HepG2 (cell line): ENCODE measurements at regions not wholly inside any gene's neighbourhood (a gene's known extent, or its start where the extent isn't known, plus 50 kb on each side); places are given as distances from the start of the nearest gene placed in this dataset.
"Not testable (repeated sequence)": the region's sequence is repeated elsewhere in the genome, so short reads cannot be mapped to it uniquely, and the experiment has no call there.

Experiments used
- ATAC-seq: fragments of 200-7000 bp; cut with Tn5 transposase; 3 replicates; pipeline ENCODE4 v1.9.1; 2020; ENCODE audit warnings: mild to moderate bottlenecking, moderate library complexity
- BruUV-seq: library from RNA; stranded (reverse); fragments of 400-500 nt; replicated peaks from 2 replicates; lab custom pipeline; 2021; lab: Mats Ljungman, UMichigan
- CTCF ChIA-PET: fragments of 300-600 bp; formaldehyde crosslinking; extraction: SDS; loops from one replicate; lab custom pipeline; 2021; ENCODE audit warnings: low total read pairs, inconsistent platforms, low intra/inter-chr PET ratio; lab: Yijun Ruan, JAX
- POLR2A ChIA-PET: fragments of 350-600 bp; sonication (Branson Sonifier 250); formaldehyde crosslinking; loops from one replicate; lab custom pipeline; 2020; ENCODE audit warnings: antibody characterized with exemption, inconsistent platforms; lab: Yijun Ruan, JAX
- DNase-seq: peaks from one replicate; pipeline ENCODE4 v3.0.0-alpha.2; 2015; ENCODE audit warnings: low spot score
- FAIRE-seq: peaks from 3 replicates; lab custom pipeline; 2011; peaks lifted over from hg19 to GRCh38; lab: Jason Lieb, UNC
- H2AFZ ChIP-seq: one replicate; pipeline ENCODE4 v1.6.1; 2011; ENCODE audit warnings: low read length, inconsistent platforms
- H3K27ac ChIP-seq: fragments of 300-600 bp; 3 replicates; pipeline ENCODE4 v1.8.0; 2011; ENCODE audit warnings: mixed run types, mild to moderate bottlenecking, mixed read lengths, low read length, inconsistent platforms; ENCODE audit not compliant: insufficient read depth; ENCODE audit errors: extremely low read length
- H3K27me3 ChIP-seq, 2 experiments: fragments of 200-600 bp in 1 of 2; 2 replicates in 1 of 2; 3 replicates in 1 of 2; pipeline versions ENCODE4 v1.6.0 to v1.8.0; 2011; ENCODE audit warnings: low read length in 2 of 2, mild to moderate bottlenecking in 2 of 2, moderate library complexity in 2 of 2, inconsistent platforms in 1 of 2; ENCODE audit not compliant: insufficient read depth in 2 of 2, control insufficient read depth in 1 of 2
- H3K36me3 ChIP-seq, 2 experiments: fragments of 200-600 bp in 1 of 2; replicated peaks in 1 of 2; 2 replicates in 1 of 2; 3 replicates in 1 of 2; pipeline versions ENCODE4 v1.5.1 to v1.8.0; 2011; ENCODE audit warnings: low read length in 2 of 2, inconsistent platforms in 1 of 2; ENCODE audit not compliant: insufficient read depth in 2 of 2, control insufficient read depth in 1 of 2
- H3K4me1 ChIP-seq: 2 replicates; pipeline ENCODE4 v1.5.1; 2012; ENCODE audit warnings: low read length, inconsistent platforms; ENCODE audit not compliant: insufficient read depth
- H3K4me2 ChIP-seq: 2 replicates; pipeline ENCODE4 v1.6.0; 2011; ENCODE audit warnings: low read depth, low read length, inconsistent platforms
- H3K4me3 ChIP-seq, 3 experiments: fragments of 200-600 bp in 1 of 3; sonication (generic), shearing (Covaris generic) in 1 of 3; replicated peaks in 1 of 3; 2 replicates each; pipeline ENCODE4 v1.5.1; 2011 to 2016; ENCODE audit warnings: low read length in 3 of 3, inconsistent platforms in 2 of 3, low read depth in 2 of 3, mild to moderate bottlenecking in 2 of 3, control low read depth in 1 of 3, mixed read lengths in 1 of 3; ENCODE audit not compliant: insufficient read depth in 1 of 3
- H3K79me2 ChIP-seq: one replicate; pipeline ENCODE4 v1.6.1; 2011; ENCODE audit warnings: low read length, inconsistent platforms; ENCODE audit not compliant: insufficient read depth
- H3K9ac ChIP-seq: 2 replicates; pipeline ENCODE4 v1.6.0; 2011; ENCODE audit warnings: mild to moderate bottlenecking, low read depth, low read length, inconsistent platforms; ENCODE audit not compliant: insufficient read depth
- H3K9me3 ChIP-seq: 2 replicates; pipeline ENCODE4 v1.5.1; 2012; ENCODE audit warnings: mild to moderate bottlenecking, low read length
- H4K20me1 ChIP-seq: 2 replicates; pipeline ENCODE4 v1.6.0; 2011; ENCODE audit warnings: inconsistent platforms, mild to moderate bottlenecking, low read length, moderate library complexity; ENCODE audit not compliant: insufficient read depth
- CREM ChIP-seq, 2 experiments: sonication (generic) in 1 of 2; formaldehyde crosslinking in 1 of 2; IDR thresholded peaks; 2 replicates each; pipeline versions ENCODE4 v1.4.0 to v1.6.1; 2016 to 2020; ENCODE audit warnings: antibody characterized with exemption in 1 of 2, mild to moderate bottlenecking in 1 of 2, missing genetic modification reagents in 1 of 2
- GPN1 ChIP-seq: sonication (generic); formaldehyde crosslinking; IDR thresholded peaks from 2 replicates; pipeline ENCODE4 v1.5.1; 2020; ENCODE audit warnings: missing genetic modification reagents, borderline replicate concordance
- NR3C1 ChIP-seq: sonication (generic); formaldehyde crosslinking; IDR thresholded peaks from 2 replicates; pipeline ENCODE4 v1.4.0; 2020; ENCODE audit warnings: missing genetic modification reagents
- PAF1 ChIP-seq: IDR thresholded peaks from 2 replicates; pipeline ENCODE4 v1.6.1; 2016; ENCODE audit warnings: missing genetic modification reagents, missing compliant biosample characterization
- WGBS: methylation state at CpG from one replicate; pipeline ENCODE4 v1.1.6; 2017; ENCODE audit warnings: low lambda C conversion rate; 5-methylcytosine and 5-hydroxymethylcytosine counted together
- in situ Hi-C: cut with HindIII; loops from 2 replicates; pipeline ENCODE4 v1.10.0; 2017; ENCODE audit warnings: low pct_unique_long_range_greater_than_20kb; ENCODE audit not compliant: extremely low pct_ligation_motif_present
- intact Hi-C: fragments of 100-400 bp; cut with micrococcal nuclease; formaldehyde crosslinking; loops from one replicate; pipeline ENCODE4 v1.10.0; 2022; ENCODE audit not compliant: unreplicated experiment
- TF ChIP-seq, protein P1 (sequence below): sonication (generic); formaldehyde crosslinking; IDR thresholded peaks from 2 replicates; pipeline ENCODE4 v1.8.1; 2022; ENCODE audit warnings: low read depth, mild to moderate bottlenecking, missing genetic modification reagents
- TF ChIP-seq, protein P2 (sequence below), 2 experiments: sonication (generic) in 1 of 2; formaldehyde crosslinking in 1 of 2; IDR thresholded peaks; 2 replicates each; pipeline versions ENCODE4 v1.4.0 to v1.6.1; 2016 to 2020; ENCODE audit warnings: borderline replicate concordance in 1 of 2, low read depth in 1 of 2, mild to moderate bottlenecking in 1 of 2, missing genetic modification reagents in 1 of 2

DNA sequence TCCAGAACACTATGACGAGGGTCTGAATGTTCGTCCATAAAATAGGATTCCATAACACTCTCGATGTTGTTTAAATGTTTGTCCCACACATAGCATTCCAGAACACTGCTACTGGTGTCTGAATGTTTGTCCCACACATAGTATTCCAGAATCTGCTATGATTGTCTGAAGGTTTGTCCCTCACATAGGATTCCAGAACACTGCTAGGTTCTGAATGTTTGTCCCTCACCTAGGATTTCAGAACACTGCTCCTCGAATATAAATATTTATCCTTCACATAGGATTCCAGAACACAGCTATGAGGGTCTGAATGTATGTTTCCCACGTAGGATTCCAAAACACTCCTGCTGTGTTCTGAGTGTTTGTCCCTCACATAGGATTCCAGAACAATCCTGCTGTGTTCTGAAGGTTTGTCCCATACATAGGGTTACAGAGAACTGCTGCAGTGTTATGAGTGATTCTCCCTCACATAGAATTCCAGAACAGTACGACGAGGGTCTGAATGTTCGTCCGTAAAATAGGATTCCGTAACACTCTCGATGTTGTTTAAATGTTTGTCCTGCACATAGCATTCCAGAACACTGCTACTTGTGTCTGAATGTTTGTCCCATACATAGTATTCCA is 215.3 kb downstream of the FOXD4L6 start:
- Histone ChIP-seq H3K27ac (no peak overlapping the region), H4K20me1 (no peaks in the 10 kb centered on the region), H3K27me3 (no peaks in the 10 kb centered on the region; a peak in 1 of 5 replicates), H3K4me2 (no peak overlapping the region), H3K36me3 (no peaks in the 10 kb centered on the region), H2AFZ (no peak overlapping the region), H3K4me3 (no peak overlapping the region)
- no peak for DNase-seq
- ChIA-PET CTCF (no interaction called here), POLR2A (no interaction called here)
- ATAC-seq = no peak
- WGBS = 25% methylated on average over 11 of the region's 11 CpGs
- no TSS peak for BruUV-seq
- in situ Hi-C loops = no loop called here
- FAIRE-seq = no peak
- TF ChIP-seq, protein P1, sequence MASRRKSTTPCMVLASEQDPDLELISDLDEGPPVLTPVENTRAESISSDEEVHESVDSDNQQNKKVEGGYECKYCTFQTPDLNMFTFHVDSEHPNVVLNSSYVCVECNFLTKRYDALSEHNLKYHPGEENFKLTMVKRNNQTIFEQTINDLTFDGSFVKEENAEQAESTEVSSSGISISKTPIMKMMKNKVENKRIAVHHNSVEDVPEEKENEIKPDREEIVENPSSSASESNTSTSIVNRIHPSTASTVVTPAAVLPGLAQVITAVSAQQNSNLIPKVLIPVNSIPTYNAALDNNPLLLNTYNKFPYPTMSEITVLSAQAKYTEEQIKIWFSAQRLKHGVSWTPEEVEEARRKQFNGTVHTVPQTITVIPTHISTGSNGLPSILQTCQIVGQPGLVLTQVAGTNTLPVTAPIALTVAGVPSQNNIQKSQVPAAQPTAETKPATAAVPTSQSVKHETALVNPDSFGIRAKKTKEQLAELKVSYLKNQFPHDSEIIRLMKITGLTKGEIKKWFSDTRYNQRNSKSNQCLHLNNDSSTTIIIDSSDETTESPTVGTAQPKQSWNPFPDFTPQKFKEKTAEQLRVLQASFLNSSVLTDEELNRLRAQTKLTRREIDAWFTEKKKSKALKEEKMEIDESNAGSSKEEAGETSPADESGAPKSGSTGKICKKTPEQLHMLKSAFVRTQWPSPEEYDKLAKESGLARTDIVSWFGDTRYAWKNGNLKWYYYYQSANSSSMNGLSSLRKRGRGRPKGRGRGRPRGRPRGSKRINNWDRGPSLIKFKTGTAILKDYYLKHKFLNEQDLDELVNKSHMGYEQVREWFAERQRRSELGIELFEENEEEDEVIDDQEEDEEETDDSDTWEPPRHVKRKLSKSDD (CRISPR knock-in tag) = no peak
- TF ChIP-seq GPN1 (CRISPR knock-in tag) (no peak), CREM (IDR thresholded peaks at IDR 0.05) (no peak), CREM (CRISPR knock-in tag; IDR thresholded peaks at IDR 0.05) (no peak), NR3C1 (CRISPR knock-in tag) (no peak), PAF1 (no peak)
- TF ChIP-seq, protein P2, sequence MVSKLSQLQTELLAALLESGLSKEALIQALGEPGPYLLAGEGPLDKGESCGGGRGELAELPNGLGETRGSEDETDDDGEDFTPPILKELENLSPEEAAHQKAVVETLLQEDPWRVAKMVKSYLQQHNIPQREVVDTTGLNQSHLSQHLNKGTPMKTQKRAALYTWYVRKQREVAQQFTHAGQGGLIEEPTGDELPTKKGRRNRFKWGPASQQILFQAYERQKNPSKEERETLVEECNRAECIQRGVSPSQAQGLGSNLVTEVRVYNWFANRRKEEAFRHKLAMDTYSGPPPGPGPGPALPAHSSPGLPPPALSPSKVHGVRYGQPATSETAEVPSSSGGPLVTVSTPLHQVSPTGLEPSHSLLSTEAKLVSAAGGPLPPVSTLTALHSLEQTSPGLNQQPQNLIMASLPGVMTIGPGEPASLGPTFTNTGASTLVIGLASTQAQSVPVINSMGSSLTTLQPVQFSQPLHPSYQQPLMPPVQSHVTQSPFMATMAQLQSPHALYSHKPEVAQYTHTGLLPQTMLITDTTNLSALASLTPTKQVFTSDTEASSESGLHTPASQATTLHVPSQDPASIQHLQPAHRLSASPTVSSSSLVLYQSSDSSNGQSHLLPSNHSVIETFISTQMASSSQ (IDR thresholded peaks at IDR 0.05; ENCODE audit: low read depth) = no peak
- TF ChIP-seq, protein P2 (CRISPR knock-in tag; IDR thresholded peaks at IDR 0.05; ENCODE audit: borderline replicate concordance) = no peak
- TF ChIP-seq, all 625 proteins: peak for 0
- no peak overlapping the region for H3K9ac ChIP-seq
- no peaks in the 10 kb centered on the region for H3K79me2 ChIP-seq
- intact Hi-C loops = no loop called here
- peaks cover 11% of the 10 kb centered on the region; the same call in 1 of the 2 replicates for H3K4me1 ChIP-seq
- peaks cover 54% of the 10 kb centered on the region; the same call in 1 of the 2 replicates for H3K9me3 ChIP-seq

DNA sequence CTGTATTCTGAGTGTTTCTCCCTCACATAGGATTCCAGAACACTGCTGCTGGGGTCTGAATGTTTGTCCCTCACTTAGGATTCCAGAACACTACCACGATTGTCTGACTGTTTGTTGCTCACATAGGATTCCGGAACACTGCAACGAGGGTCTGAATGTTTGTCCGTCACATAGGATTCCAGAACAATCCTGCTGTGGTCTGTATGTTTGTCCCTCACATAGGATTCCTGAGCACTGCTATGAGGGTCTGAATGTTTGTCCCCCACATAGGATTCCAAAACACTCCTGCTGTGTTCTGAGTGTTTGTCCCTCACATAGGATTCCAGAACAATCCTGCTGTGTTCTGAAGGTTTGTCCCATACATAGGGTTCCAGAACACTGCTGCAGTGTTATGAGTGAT is 215.8 kb downstream of the FOXD4L6 start:
- ATAC-seq, H4K20me1 ChIP-seq, POLR2A ChIA-PET, H3K36me3 ChIP-seq, H3K9ac ChIP-seq, BruUV-seq, DNase-seq, intact Hi-C loops, H3K79me2 ChIP-seq, H2AFZ ChIP-seq, FAIRE-seq, in situ Hi-C loops, H3K27ac ChIP-seq, H3K4me2 ChIP-seq, H3K27me3 ChIP-seq, H3K4me3 ChIP-seq, CTCF ChIA-PET: not testable (repeated sequence)
- peaks cover 59% of the 10 kb centered on the region for H3K9me3 ChIP-seq
- H3K4me1 ChIP-seq = peaks cover 11% of the 10 kb centered on the region; the same call in 1 of the 2 replicates
- 26% methylated on average over 4 of the region's 4 CpGs for WGBS
